Nephron (organoid): ENCODE measurements at regions not wholly inside any gene's neighbourhood (a gene's known extent, or its start where the extent isn't known, plus 50 kb on each side); places are given as distances from the start of the nearest gene placed in this dataset.
A peak's percentile ranks its signal among the peaks of the same experiment; 100 is the strongest.

Source experiments
- H3K27ac Mint-ChIP-seq, 3 experiments: 2 replicates each; pipeline ENCODE4 v1.8.0; 2020; ENCODE audit warnings: mixed read lengths in 3 of 3, mild to moderate bottlenecking in 2 of 3, moderate library complexity in 1 of 3
- H3K27me3 Mint-ChIP-seq: 2 replicates; pipeline ENCODE4 v1.8.0; 2021; ENCODE audit warnings: low read depth, mild to moderate bottlenecking, moderate library complexity, mixed read lengths
- H3K36me3 Mint-ChIP-seq: 2 replicates; pipeline ENCODE4 v1.8.0; 2020; ENCODE audit warnings: low read depth, mixed read lengths
- H3K4me1 Mint-ChIP-seq: 2 replicates; pipeline ENCODE4 v1.8.0; 2020; ENCODE audit warnings: mixed read lengths
- H3K4me3 Mint-ChIP-seq, 3 experiments: 2 replicates each; pipeline ENCODE4 v1.8.0; 2020; ENCODE audit warnings: mild to moderate bottlenecking in 3 of 3, mixed read lengths in 3 of 3, moderate library complexity in 2 of 3
- H3K9me3 Mint-ChIP-seq: 2 replicates; pipeline ENCODE4 v1.8.0; 2020; ENCODE audit warnings: mixed read lengths
- CTCF ChIP-seq, 3 experiments: fragments of 200-600 bp; sonication (generic); IDR thresholded peaks; one replicate each; pipeline ENCODE4 v1.5.0; 2021; ENCODE audit warnings: antibody characterized with exemption in 3 of 3; ENCODE audit not compliant: unreplicated experiment in 3 of 3

- Mint-ChIP-seq H3K9me3 (no peaks in the 10 kb centered on the region), H3K4me3 (no peak overlapping the region), H3K27ac (no peak overlapping the region), H3K4me1 (peaks cover 15% of the 10 kb centered on the region), H3K36me3 (no peaks in the 10 kb centered on the region), H3K27me3 (peaks cover 5% of the 10 kb centered on the region)
- no peak for TF ChIP-seq CTCF (IDR thresholded peaks at IDR 0.05; ENCODE audit: unreplicated experiment in 3 of 3)
Measured at GRCh38 chr1:222028676-222029075, 286.8 kb upstream of the DUSP10 start.

DNA sequence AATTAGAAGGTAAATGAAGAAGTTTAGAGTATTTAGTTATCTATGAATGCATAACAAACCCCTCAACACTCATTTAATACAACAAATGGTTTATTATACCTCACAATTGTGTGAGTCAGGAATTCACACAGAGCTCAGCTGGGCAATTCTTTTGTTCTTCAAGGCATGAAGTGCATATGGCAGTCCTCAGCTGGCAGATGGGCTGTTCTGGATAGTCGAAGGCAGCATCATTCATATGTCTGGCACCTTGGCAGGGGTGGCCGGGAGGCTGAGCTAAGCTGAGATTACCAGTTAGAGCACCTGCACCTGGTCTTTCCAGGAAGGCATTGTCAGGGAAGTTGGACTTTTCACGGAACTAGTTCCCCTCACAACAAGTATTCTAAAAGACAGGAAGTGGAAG is 286.2 kb upstream of the DUSP10 start:
- no peak overlapping the region for H3K27ac Mint-ChIP-seq
- no peaks in the 10 kb centered on the region for H3K36me3 Mint-ChIP-seq
- no peaks in the 10 kb centered on the region for H3K9me3 Mint-ChIP-seq
- H3K4me1 Mint-ChIP-seq = peaks cover 11% of the 10 kb centered on the region
- no peak overlapping the region for H3K4me3 Mint-ChIP-seq
- peaks cover 5% of the 10 kb centered on the region for H3K27me3 Mint-ChIP-seq
- TF ChIP-seq CTCF (IDR thresholded peaks at IDR 0.05; ENCODE audit: unreplicated experiment in 3 of 3) = no peak

- Mint-ChIP-seq H3K9me3 (no peaks in the 10 kb centered on the region), H3K4me3 (no peak overlapping the region), H3K36me3 (no peaks in the 10 kb centered on the region), H3K27ac (peak overlapping the region in 1 of 3 experiments; percentile 12), H3K4me1 (peaks cover 5% of the 10 kb centered on the region), H3K27me3 (peaks cover 10% of the 10 kb centered on the region)
- TF ChIP-seq CTCF (IDR thresholded peaks at IDR 0.05; ENCODE audit: unreplicated experiment in 3 of 3) = no peak
Measured at GRCh38 chr1:222026280-222026679, 284.4 kb upstream of the DUSP10 start.

- no peak overlapping the region for H3K27ac Mint-ChIP-seq
- TF ChIP-seq CTCF (IDR thresholded peaks at IDR 0.05; ENCODE audit: unreplicated experiment in 3 of 3) = no peak
- no peaks in the 10 kb centered on the region for H3K9me3 Mint-ChIP-seq
- peaks cover 5% of the 10 kb centered on the region for H3K4me1 Mint-ChIP-seq
- H3K4me3 Mint-ChIP-seq = no peak overlapping the region
- peaks cover 10% of the 10 kb centered on the region for H3K27me3 Mint-ChIP-seq
- H3K36me3 Mint-ChIP-seq = no peaks in the 10 kb centered on the region
Measured at GRCh38 chr1:222023025-222023424, 281.1 kb upstream of the DUSP10 start.

GRCh38 chr1:222021129-222021528 is 279.2 kb upstream of the DUSP10 start:
- H3K27me3 Mint-ChIP-seq = peaks cover 5% of the 10 kb centered on the region

More at GRCh38 chr1:222021129-222021528, 279.2 kb upstream of the DUSP10 start:
- peaks cover 3% of the 10 kb centered on the region for H3K9me3 Mint-ChIP-seq
- H3K4me3 Mint-ChIP-seq = no peak overlapping the region
- H3K36me3 Mint-ChIP-seq = no peaks in the 10 kb centered on the region
- peaks cover 2% of the 10 kb centered on the region for H3K4me1 Mint-ChIP-seq
- H3K27ac Mint-ChIP-seq = no peak overlapping the region
- TF ChIP-seq CTCF (IDR thresholded peaks at IDR 0.05; ENCODE audit: unreplicated experiment in 3 of 3) = no peak
